Activated naive CD4-positive, alpha-beta T cell treated with anti-CD3 and anti-CD28 coated beads, Interleukin-2, amount 10 ng/mL, durations not matched to agents 7 days and 5 days (primary cell): ENCODE measurements at regions not wholly inside any gene's neighbourhood (a gene's known extent, or its start where the extent isn't known, plus 50 kb on each side); places are given as distances from the start of the nearest gene placed in this dataset.

Experiments used
- CTCF ChIA-PET: fragments of 350-600 bp; sonication (Branson Sonifier 250); formaldehyde crosslinking; loops from one replicate; lab custom pipeline; 2021; ENCODE audit warnings: antibody characterized with exemption; lab: Charles Lee
- DNase-seq: peaks from one replicate; pipeline ENCODE4 v3.0.0-alpha.2; 2020
- H3K27ac Mint-ChIP-seq: one replicate; pipeline ENCODE4 v1.8.0; 2021; ENCODE audit warnings: mild to moderate bottlenecking, moderate library complexity, mixed read lengths
- H3K27me3 Mint-ChIP-seq: one replicate; pipeline ENCODE4 v1.8.0; 2021; ENCODE audit warnings: mild to moderate bottlenecking, mixed read lengths
- H3K36me3 Mint-ChIP-seq: one replicate; pipeline ENCODE4 v1.8.0; 2021; ENCODE audit warnings: mixed read lengths
- H3K4me1 Mint-ChIP-seq: one replicate; pipeline ENCODE4 v1.8.0; 2021; ENCODE audit warnings: mixed read lengths
- H3K4me3 Mint-ChIP-seq: one replicate; pipeline ENCODE4 v1.8.0; 2021; ENCODE audit warnings: mild to moderate bottlenecking, moderate library complexity, mixed read lengths
- H3K9me3 Mint-ChIP-seq: one replicate; pipeline ENCODE4 v1.8.0; 2021; ENCODE audit warnings: mixed read lengths

DNA sequence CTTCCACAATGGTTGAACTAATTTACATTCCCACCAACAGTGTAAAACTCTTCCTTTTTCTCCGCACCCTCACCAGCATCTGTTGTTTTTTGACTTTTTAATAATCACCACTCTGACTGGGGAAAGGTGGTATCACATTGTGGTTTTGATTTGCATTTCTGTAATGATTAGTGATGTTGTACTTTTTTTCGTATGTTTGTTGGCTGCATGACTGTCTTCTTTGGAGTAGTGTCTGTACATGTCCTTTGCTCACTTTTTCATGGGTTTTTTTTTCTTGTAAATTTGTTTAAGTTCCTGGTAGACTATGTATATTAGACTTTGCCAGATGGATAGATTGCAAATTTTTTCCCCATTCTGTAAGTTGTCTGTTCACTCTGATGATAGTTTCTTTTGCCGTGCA lies 574.8 kb downstream of the KCNJ3 start:
- CTCF ChIA-PET = no interaction called here
- Mint-ChIP-seq H3K27me3 (no peaks in the 10 kb centered on the region), H3K36me3 (no peaks in the 10 kb centered on the region), H3K4me1 (no peaks in the 10 kb centered on the region), H3K4me3 (no peak overlapping the region), H3K9me3 (no peaks in the 10 kb centered on the region), H3K27ac (no peak overlapping the region)
- DNase-seq = no peak

DNA sequence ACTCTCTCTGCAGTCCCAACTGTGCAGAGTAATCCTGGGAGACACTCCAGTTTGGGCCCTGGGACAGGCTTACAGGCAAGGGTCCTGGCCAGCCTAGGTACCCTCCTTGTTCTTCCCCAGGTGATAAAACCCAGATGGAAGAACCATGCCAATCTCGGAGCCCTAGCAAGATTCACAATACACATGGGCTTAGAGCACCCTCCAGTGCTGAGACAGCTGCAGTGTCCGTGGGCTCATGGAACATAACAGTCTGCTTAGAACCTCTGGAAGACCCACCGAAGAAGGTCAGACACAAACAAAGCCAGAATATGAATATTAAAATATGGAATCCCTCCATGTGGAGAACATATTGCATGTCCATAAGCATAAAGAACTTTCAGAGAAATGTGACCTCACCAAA lies 568.1 kb downstream of the KCNJ3 start:
- H3K36me3 Mint-ChIP-seq = no peaks in the 10 kb centered on the region
- no peaks in the 10 kb centered on the region for H3K4me1 Mint-ChIP-seq
- H3K9me3 Mint-ChIP-seq = no peaks in the 10 kb centered on the region
- H3K4me3 Mint-ChIP-seq = no peak overlapping the region
- CTCF ChIA-PET = no interaction called here
- DNase-seq = no peak
- no peak overlapping the region for H3K27ac Mint-ChIP-seq
- no peaks in the 10 kb centered on the region for H3K27me3 Mint-ChIP-seq

DNA sequence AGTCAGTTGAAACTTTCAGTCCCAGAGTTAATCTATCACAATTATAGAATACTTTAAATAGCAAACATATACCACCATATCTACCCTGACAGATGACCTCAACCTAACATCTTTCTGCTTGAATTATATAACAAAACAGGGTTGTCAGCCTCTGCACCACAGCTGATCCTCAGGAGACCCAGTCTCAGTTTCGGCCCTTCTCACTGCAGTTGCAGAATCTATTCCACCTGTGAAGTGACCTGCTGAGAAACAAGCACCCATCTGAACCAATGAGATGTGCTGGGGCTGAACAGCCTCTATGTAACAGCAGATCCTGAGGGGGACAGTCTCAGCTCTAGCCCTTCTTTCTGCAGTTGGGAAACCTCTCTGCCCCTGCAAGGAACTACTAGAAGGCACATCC lies 567.6 kb downstream of the KCNJ3 start:
- CTCF ChIA-PET = no interaction called here
- no peaks in the 10 kb centered on the region for H3K27me3 Mint-ChIP-seq
- no peak overlapping the region for H3K27ac Mint-ChIP-seq
- no peaks in the 10 kb centered on the region for H3K9me3 Mint-ChIP-seq
- H3K4me3 Mint-ChIP-seq = no peak overlapping the region
- no peak for DNase-seq
- H3K36me3 Mint-ChIP-seq = no peaks in the 10 kb centered on the region
- no peaks in the 10 kb centered on the region for H3K4me1 Mint-ChIP-seq

DNA sequence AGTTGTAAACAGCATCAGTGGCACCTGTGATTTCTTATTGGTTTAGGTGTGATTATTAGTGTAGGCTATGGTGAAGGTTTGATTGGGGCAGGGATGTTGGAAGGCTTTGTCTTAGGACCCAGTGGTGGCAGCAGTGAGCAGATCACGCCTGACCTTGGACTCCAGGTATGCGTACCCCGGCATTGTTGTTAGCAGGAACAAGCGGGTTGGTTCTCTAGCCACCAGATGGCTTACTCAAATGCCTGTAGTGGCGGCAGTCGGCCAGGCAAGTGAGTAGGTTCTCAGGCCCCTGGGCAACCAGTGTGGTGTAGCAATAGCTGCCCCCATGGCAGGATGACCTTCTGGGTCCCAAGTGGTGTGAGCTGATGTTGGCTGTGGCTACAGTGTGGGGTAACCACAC lies 558.3 kb downstream of the KCNJ3 start:
- CTCF ChIA-PET = no interaction called here
- no peak for DNase-seq
- Mint-ChIP-seq H3K27ac (no peak overlapping the region), H3K4me1 (no peaks in the 10 kb centered on the region), H3K27me3 (no peaks in the 10 kb centered on the region), H3K9me3 (no peaks in the 10 kb centered on the region), H3K36me3 (no peaks in the 10 kb centered on the region), H3K4me3 (no peak overlapping the region)

DNA sequence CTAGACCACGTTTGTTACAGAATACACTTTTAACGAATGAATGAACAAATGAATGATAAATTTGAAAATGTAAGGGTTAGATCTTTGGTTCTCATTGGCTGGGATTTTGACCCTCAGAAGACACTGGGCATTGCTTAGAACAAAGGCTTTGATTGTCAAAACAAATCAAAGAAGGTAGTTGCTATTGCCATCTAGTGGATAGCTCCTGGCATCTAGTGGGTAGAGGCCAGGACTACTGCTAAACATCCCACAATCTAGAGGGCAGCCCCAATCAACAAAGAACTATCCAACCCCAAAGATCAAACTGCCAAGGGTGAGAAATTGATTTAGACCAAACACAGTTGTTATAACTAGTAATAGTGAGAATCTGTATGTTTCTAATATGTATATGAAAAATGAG lies 552.3 kb downstream of the KCNJ3 start:
- Mint-ChIP-seq H3K27me3 (no peaks in the 10 kb centered on the region), H3K9me3 (no peaks in the 10 kb centered on the region), H3K36me3 (no peaks in the 10 kb centered on the region), H3K4me1 (no peaks in the 10 kb centered on the region), H3K4me3 (no peak overlapping the region), H3K27ac (no peak overlapping the region)
- CTCF ChIA-PET = no interaction called here
- no peak for DNase-seq

DNA sequence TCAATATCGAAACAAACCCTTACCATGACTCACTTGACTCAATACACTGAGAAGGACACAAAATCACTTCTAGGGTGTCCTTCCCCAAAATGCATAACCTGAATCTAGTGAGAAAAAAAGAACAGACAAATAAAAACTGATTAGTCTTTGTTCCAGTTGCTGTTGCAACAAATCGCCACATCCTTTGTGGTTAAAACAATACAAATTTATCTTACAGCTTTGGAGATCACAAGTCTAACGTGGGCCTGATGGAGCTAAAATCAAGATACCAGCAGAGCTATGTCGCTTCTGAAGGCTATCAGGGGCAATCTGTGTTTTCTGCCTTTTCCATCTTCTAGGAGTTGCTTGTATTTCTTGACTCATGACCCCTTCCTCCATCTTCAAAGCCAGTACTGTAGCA lies 541.7 kb downstream of the KCNJ3 start:
- Mint-ChIP-seq H3K27me3 (no peaks in the 10 kb centered on the region), H3K4me1 (no peaks in the 10 kb centered on the region), H3K4me3 (no peak overlapping the region), H3K27ac (no peak overlapping the region), H3K9me3 (no peaks in the 10 kb centered on the region), H3K36me3 (no peaks in the 10 kb centered on the region)
- CTCF ChIA-PET = no interaction called here
- DNase-seq = no peak

DNA sequence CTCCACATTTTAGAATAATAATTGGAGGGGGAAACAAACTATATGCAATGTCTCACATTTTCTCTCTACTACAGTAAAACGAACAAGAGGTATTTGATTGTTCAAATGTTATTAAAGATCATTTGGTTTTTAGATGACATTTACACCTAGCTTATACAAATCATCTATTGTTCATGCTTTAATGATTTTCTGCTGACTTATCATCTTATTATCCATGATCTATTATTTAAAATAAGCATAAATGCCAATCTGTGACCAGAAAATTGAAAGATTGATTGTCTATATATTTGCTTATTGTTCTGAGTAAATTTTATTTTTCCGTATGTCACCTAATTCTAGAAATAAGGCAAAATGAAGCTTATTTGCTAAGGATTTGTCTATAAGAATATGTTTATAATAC lies 537.2 kb downstream of the KCNJ3 start:
- no peaks in the 10 kb centered on the region for H3K27me3 Mint-ChIP-seq
- H3K4me1 Mint-ChIP-seq = no peaks in the 10 kb centered on the region
- H3K36me3 Mint-ChIP-seq = no peaks in the 10 kb centered on the region
- CTCF ChIA-PET = no interaction called here
- H3K4me3 Mint-ChIP-seq = no peak overlapping the region
- DNase-seq = no peak
- H3K27ac Mint-ChIP-seq = no peak overlapping the region
- H3K9me3 Mint-ChIP-seq = no peaks in the 10 kb centered on the region

DNA sequence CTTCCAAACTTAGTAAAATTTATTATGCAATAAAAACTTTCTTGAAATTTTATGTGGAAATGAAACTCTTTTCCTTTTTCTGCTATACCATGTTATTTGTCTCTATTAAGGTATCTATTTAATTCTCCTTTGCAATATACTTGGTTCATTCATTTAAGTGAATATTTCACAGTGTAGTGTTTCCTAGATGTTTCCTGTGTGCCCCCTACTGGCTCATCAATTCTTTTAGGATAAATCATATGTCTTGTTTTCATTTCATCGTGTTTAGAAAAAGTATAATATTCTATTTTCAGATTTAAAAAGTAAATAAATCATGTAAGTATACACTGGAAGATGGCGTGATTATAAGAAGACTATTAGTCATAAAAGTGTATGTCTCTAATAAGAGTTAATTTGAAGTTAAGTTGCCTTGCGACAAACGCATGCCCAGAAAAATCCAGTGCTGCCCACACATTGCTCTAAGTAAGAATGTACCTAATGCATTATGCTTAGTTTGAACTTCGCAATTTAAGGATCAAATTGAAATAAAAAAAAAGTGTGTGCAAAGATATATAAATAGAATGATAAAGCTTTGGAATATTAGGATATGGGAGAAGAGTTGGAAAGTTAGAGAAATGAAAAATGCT lies 525.4 kb downstream of the KCNJ3 start:
- DNase-seq = no peak
- no peak overlapping the region for H3K4me3 Mint-ChIP-seq
- no peak overlapping the region for H3K27ac Mint-ChIP-seq
- no peaks in the 10 kb centered on the region for H3K36me3 Mint-ChIP-seq
- no peaks in the 10 kb centered on the region for H3K27me3 Mint-ChIP-seq
- no peaks in the 10 kb centered on the region for H3K4me1 Mint-ChIP-seq
- CTCF ChIA-PET = interaction anchor here (0.6 kb wide), 1 partner anchor 1483 kb away, joined by 3 read pairs; no protein-coding TSS in a partner anchor
- peaks cover 2% of the 10 kb centered on the region for H3K9me3 Mint-ChIP-seq

DNA sequence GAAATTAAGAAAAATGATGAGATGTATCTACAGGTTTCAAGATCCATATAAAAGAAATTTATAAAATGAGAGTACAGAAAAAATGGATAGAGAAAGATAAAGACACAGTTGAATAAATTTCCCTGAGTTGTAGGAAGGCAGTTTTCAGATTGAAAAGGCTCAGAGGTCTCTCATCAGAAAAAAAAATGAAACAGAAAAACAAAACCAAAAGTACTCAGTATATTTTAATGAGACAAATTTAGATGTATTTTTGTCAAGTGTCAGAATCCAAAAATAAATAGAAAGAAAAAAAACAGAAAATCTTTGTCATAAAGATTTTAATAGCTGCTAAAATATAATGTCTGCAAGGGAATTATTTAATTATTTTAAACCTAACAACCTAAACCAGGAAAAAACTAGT lies 520.5 kb downstream of the KCNJ3 start:
- Mint-ChIP-seq H3K36me3 (no peaks in the 10 kb centered on the region), H3K4me3 (no peak overlapping the region), H3K27ac (no peak overlapping the region), H3K27me3 (no peaks in the 10 kb centered on the region), H3K9me3 (no peaks in the 10 kb centered on the region), H3K4me1 (no peaks in the 10 kb centered on the region)
- DNase-seq = no peak
- CTCF ChIA-PET = no interaction called here

DNA sequence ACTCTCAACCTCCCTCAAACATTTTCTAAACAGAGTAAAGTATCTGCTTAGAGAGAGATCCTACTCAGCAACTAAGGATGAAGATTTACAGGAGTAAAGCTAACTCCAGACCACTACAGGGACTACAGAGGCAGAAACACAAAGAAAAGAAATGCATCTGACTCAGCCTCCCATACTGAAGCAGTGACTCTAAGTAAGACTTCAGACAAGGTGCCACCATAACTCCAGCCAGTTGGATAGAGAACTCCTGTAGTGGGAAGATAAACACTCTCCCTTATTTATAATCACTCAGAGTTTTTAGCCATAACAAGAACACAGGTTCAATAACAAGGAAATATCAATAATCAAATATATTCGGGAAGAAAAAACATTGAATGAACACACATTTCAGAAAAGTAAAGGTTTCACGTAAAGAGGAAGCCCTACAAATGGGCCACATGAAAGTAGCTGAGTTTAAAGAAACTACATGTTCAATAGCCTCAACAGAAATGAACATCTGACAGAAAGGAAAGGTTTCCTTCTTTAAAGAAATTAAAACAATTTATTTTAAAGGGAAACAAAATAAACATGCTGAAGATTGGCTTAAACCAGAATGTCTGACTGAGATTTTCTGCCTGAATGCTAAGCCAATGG lies 519.9 kb downstream of the KCNJ3 start:
- H3K4me3 Mint-ChIP-seq = no peak overlapping the region
- no peak overlapping the region for H3K27ac Mint-ChIP-seq
- H3K27me3 Mint-ChIP-seq = no peaks in the 10 kb centered on the region
- CTCF ChIA-PET = no interaction called here
- no peaks in the 10 kb centered on the region for H3K4me1 Mint-ChIP-seq
- no peak for DNase-seq
- H3K9me3 Mint-ChIP-seq = no peaks in the 10 kb centered on the region
- H3K36me3 Mint-ChIP-seq = no peaks in the 10 kb centered on the region

DNA sequence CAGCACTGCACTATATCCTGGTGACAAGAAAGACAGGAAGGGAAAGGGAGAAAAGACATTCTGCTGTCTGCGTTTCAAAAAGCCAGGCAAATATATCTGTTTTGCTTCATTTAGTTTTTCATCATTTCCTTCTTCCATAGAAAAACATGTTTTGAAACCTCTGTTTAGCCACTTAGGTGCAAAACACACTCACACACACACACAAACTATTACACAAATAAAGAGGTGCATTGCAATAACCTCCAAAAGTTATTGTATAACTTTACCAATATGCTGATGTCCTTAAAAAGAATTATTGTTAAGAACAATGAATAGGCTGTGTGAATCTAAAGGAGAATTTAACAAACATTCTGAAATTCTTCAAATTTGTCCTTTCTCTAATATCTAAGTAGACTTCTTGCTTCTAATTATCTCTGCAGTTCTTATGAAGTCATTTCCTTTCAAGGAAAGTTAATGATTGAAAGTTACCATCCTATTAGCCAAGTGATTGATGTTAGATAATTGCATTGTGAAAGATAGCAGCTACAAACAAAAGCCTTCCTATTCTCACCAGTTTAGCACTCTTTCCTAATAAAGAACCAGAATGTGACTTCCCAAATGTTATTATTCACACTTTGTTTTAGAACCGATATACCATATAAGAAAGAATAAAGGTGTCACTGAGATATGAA lies 516.7 kb downstream of the KCNJ3 start:
- H3K4me1 Mint-ChIP-seq = no peaks in the 10 kb centered on the region
- DNase-seq = no peak
- H3K27me3 Mint-ChIP-seq = no peaks in the 10 kb centered on the region
- CTCF ChIA-PET = no interaction called here
- no peaks in the 10 kb centered on the region for H3K9me3 Mint-ChIP-seq
- no peaks in the 10 kb centered on the region for H3K36me3 Mint-ChIP-seq
- H3K4me3 Mint-ChIP-seq = no peak overlapping the region
- no peak overlapping the region for H3K27ac Mint-ChIP-seq

DNA sequence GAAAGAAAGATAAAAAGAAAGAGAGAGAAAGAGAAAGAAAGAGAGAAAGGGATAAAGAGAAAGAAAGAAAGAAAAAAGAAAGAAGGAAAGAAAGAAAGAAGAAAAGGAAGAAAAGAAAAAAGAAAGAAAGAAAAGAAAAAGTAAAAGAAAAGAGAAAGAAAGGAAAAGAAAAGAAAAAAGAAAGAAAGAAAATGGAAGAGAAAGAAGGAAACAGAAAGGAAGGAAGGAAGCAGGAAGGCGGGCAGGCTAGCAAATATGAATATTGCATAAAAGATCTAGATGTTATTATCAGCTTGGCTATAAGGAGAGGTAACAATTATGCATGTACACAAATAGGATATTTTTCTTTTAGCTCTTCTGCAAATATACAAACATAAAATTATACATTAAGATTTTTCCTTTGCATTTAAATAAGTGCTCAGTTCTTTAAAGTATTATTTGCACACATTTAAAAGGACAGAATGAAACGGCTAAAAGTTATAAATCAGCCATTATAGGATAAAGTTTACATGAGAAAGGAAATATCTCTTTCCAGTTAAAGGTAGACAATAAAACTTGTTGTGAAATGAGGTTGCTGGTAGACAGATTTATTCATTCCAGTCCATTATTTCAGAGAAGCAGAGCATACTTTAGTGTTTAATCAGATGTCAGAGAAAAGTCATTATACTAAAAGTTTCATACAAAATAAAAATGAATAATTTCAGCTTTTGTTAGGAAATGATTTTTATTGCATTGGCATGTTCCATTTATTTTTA lies 511.4 kb downstream of the KCNJ3 start:
- no peaks in the 10 kb centered on the region for H3K27me3 Mint-ChIP-seq
- DNase-seq = no peak
- H3K4me3 Mint-ChIP-seq = no peak overlapping the region
- CTCF ChIA-PET = no interaction called here
- no peaks in the 10 kb centered on the region for H3K4me1 Mint-ChIP-seq
- no peaks in the 10 kb centered on the region for H3K36me3 Mint-ChIP-seq
- H3K9me3 Mint-ChIP-seq = no peaks in the 10 kb centered on the region
- H3K27ac Mint-ChIP-seq = no peak overlapping the region

DNA sequence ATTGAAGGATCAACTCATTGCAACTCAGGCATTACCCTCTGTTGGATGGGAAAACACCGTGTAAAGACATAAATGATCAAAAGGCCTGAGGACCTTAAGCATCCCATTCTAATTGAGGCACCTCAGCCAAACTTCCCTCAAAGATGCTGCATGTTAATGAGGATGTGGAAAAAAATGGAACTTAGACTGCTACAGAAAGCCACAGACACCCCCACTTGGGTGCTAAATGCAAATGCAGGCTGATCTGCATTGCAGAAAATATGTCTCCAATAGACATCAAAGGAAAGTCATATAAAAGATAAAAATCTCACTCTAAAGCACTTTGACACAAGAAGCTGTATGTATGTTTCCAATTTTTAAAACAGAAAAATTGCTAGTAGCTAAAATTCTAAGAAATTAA lies 504.7 kb downstream of the KCNJ3 start:
- Mint-ChIP-seq H3K4me1 (no peaks in the 10 kb centered on the region), H3K27me3 (no peaks in the 10 kb centered on the region), H3K4me3 (no peak overlapping the region), H3K9me3 (no peaks in the 10 kb centered on the region), H3K27ac (no peak overlapping the region), H3K36me3 (no peaks in the 10 kb centered on the region)
- CTCF ChIA-PET = no interaction called here
- no peak for DNase-seq

DNA sequence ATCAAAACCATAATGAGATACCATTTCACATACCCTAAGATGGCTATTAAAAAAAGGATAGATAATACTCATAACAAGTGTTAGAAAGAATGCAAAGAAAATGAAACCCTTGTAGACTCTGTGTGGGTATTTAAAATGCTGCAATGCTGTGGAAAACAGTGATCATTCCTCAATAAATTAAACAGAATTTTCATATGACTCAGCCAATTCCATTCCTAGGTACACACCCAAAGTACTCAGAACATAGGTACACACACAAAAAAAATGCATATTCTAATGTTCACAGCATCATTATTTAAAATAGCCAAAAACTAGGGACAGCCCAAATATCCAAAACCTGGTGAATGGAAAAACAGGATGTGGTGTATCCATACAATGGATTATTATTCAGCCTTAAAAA lies 502.3 kb downstream of the KCNJ3 start:
- H3K9me3 Mint-ChIP-seq = no peaks in the 10 kb centered on the region
- H3K4me3 Mint-ChIP-seq = no peak overlapping the region
- H3K4me1 Mint-ChIP-seq = no peaks in the 10 kb centered on the region
- no peaks in the 10 kb centered on the region for H3K36me3 Mint-ChIP-seq
- CTCF ChIA-PET = no interaction called here
- no peak for DNase-seq
- H3K27me3 Mint-ChIP-seq = no peaks in the 10 kb centered on the region
- H3K27ac Mint-ChIP-seq = no peak overlapping the region

DNA sequence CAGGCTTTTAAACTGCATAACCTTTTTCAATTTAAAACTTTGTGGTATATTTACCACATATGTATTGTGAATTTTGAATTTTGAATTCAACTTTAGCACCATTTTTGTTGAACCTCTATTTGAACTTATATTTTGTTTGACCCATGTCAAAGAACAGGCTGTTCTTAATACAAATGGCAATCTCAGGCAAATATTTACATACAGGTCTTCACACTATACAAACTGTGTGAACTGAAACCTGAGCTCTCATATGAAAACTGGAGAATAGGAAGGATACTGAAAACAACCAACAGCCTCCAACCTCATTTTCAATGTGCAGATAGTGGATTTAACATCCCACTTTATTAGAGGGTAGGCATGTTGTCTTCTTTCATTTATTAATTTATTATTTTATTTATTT lies 491.8 kb downstream of the KCNJ3 start:
- Mint-ChIP-seq H3K9me3 (no peaks in the 10 kb centered on the region), H3K4me3 (no peak overlapping the region), H3K27ac (no peak overlapping the region), H3K4me1 (no peaks in the 10 kb centered on the region), H3K27me3 (no peaks in the 10 kb centered on the region), H3K36me3 (no peaks in the 10 kb centered on the region)
- DNase-seq = no peak
- CTCF ChIA-PET = no interaction called here
